HL-60 (cell line): ENCODE measurements at regions not wholly inside any gene's neighbourhood (a gene's known extent, or its start where the extent isn't known, plus 50 kb on each side); places are given as distances from the start of the nearest gene placed in this dataset.
"Not testable (repeated sequence)": the region's sequence is repeated elsewhere in the genome, so short reads cannot be mapped to it uniquely, and the experiment has no call there.

Source experiments
- DNase-seq, 2 experiments: peaks; one replicate each; pipeline ENCODE4 v3.0.0-alpha.2; 2010 to 2020; ENCODE audit warnings: low read depth in 1 of 2, low spot score in 1 of 2
- H3K27ac ChIP-seq: fragments of 250-450 bp; sonication (Bioruptor Pico); replicated peaks from 2 replicates; pipeline ENCODE4 v1.5.1; 2020; ENCODE audit warnings: mild to moderate bottlenecking, moderate library complexity
- H3K27me3 ChIP-seq: fragments of 250-450 bp; sonication (Bioruptor Pico); 2 replicates; pipeline ENCODE4 v1.5.1; 2021; ENCODE audit warnings: mild to moderate bottlenecking, moderate library complexity; ENCODE audit not compliant: insufficient read depth, poor library complexity, severe bottlenecking
- H3K4me3 ChIP-seq: replicated peaks from 2 replicates; pipeline ENCODE4 v1.5.1; 2011; ENCODE audit warnings: mild to moderate bottlenecking, control low read depth, low read length; ENCODE audit not compliant: insufficient read depth
- CTCF ChIP-seq: IDR thresholded peaks from one replicate; pipeline ENCODE4 v1.5.1; 2011; ENCODE audit warnings: low read length, control low read depth, inconsistent platforms; ENCODE audit not compliant: insufficient read depth
- GABPA ChIP-seq: IDR thresholded peaks from 2 replicates; pipeline ENCODE4 v1.6.1; 2012; ENCODE audit warnings: low read depth
- POLR2AphosphoS5 ChIP-seq: IDR thresholded peaks from 2 replicates; pipeline ENCODE4 v1.6.1; 2012; ENCODE audit warnings: low read depth
- REST ChIP-seq: IDR thresholded peaks from 2 replicates; pipeline ENCODE4 v1.6.1; 2012; ENCODE audit warnings: low read depth; ENCODE audit not compliant: insufficient replicate concordance
- SPI1 ChIP-seq: IDR thresholded peaks from 2 replicates; pipeline ENCODE4 v1.6.1; 2012; ENCODE audit warnings: low read depth, mild to moderate bottlenecking, borderline replicate concordance

DNA sequence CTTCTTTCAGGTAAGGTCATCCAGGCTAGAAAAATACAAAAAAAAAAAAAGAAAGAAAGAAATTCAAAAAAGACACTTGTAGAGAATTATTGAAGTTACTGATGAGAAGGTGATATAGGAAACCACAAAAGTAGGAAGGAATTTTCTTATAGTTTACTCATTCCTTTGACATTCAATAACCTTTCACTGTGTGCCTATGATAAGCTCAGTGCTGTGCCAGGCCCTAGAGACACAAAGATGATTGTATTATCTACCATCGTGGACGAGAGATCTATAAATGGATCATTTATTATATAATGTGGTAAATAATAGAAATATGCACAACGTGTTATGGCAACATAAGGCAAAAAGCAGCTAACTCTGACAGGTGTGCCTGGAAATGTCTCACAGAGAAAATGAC lies 109.6 kb upstream of the NGF start:
- H3K27me3 ChIP-seq: peaks cover 3% of the 10 kb centered on the region
- H3K27ac ChIP-seq: no peak overlapping the region
- no peak overlapping the region for H3K4me3 ChIP-seq
- no peak for TF ChIP-seq POLR2AphosphoS5
- TF ChIP-seq GABPA: no peak
- no peak for TF ChIP-seq REST
- no peak for DNase-seq

- no peak for DNase-seq
- Histone ChIP-seq H3K27me3 (peaks cover 5% of the 10 kb centered on the region), H3K4me3 (no peak overlapping the region), H3K27ac (no peak overlapping the region)
- TF ChIP-seq POLR2AphosphoS5: no peak
- no peak for TF ChIP-seq CTCF
- TF ChIP-seq GABPA: no peak
- TF ChIP-seq SPI1: no peak
- TF ChIP-seq REST: no peak
These were observed 107.0 kb upstream of the NGF start for GRCh38 chr1:115445090-115445489.

- Histone ChIP-seq H3K27me3 (peaks cover 2% of the 10 kb centered on the region), H3K27ac (no peak overlapping the region), H3K4me3 (no peak overlapping the region)
- DNase-seq: no peak
- TF ChIP-seq REST: no peak
These were observed 102.7 kb upstream of the NGF start for GRCh38 chr1:115440733-115441132.

- not testable (repeated sequence) for H3K27ac ChIP-seq, H3K27me3 ChIP-seq, DNase-seq, H3K4me3 ChIP-seq
These were observed 101.5 kb upstream of the NGF start for GRCh38 chr1:115439520-115439919.

- TF ChIP-seq SPI1: no peak
- TF ChIP-seq REST: no peak
- TF ChIP-seq CTCF: no peak
- TF ChIP-seq POLR2AphosphoS5: no peak
- no peak for TF ChIP-seq GABPA
- no peak for DNase-seq
- H3K27ac ChIP-seq: no peak overlapping the region
- peaks cover 2% of the 10 kb centered on the region for H3K27me3 ChIP-seq
- no peak overlapping the region for H3K4me3 ChIP-seq
These were observed 99.1 kb upstream of the NGF start for GRCh38 chr1:115437196-115437595.
